Activated CD4-positive, alpha-beta memory T cell treated with anti-CD3 and anti-CD28 coated beads for 36 hours (primary cell): ENCODE measurements at regions not wholly inside any gene's neighbourhood (a gene's known extent, or its start where the extent isn't known, plus 50 kb on each side); places are given as distances from the start of the nearest gene placed in this dataset.

Source experiments
- CTCF ChIA-PET: fragments of 350-600 bp; sonication (Branson Sonifier 250); formaldehyde crosslinking; loops from one replicate; lab custom pipeline; 2021; ENCODE audit warnings: antibody characterized with exemption, inconsistent platforms; lab: Charles Lee
- POLR2A ChIA-PET: fragments of 350-600 bp; sonication (Branson Sonifier 250); formaldehyde crosslinking; loops from one replicate; lab custom pipeline; 2021; ENCODE audit warnings: antibody characterized with exemption; lab: Charles Lee
- DNase-seq: peaks from one replicate; pipeline ENCODE4 v3.0.0-alpha.2; 2020
- H3K27ac Mint-ChIP-seq: one replicate; pipeline ENCODE4 v1.8.0; 2021; ENCODE audit warnings: mixed read lengths
- H3K27me3 Mint-ChIP-seq: one replicate; pipeline ENCODE4 v1.8.0; 2021; ENCODE audit warnings: mixed read lengths
- H3K36me3 Mint-ChIP-seq: one replicate; pipeline ENCODE4 v1.8.0; 2021; ENCODE audit warnings: mixed read lengths
- H3K4me1 Mint-ChIP-seq: one replicate; pipeline ENCODE4 v1.8.0; 2021; ENCODE audit warnings: low read depth, mixed read lengths
- H3K4me3 Mint-ChIP-seq: one replicate; pipeline ENCODE4 v1.8.0; 2021; ENCODE audit warnings: mild to moderate bottlenecking, mixed read lengths
- H3K9me3 Mint-ChIP-seq: one replicate; pipeline ENCODE4 v1.8.0; 2021; ENCODE audit warnings: mixed read lengths
- intact Hi-C: fragments of 100-400 bp; cut with micrococcal nuclease; formaldehyde crosslinking; loops from one replicate; pipeline ENCODE4 v1.15.1; 2023

- Mint-ChIP-seq H3K27ac (no peak overlapping the region), H3K9me3 (no peaks in the 10 kb centered on the region), H3K27me3 (peaks cover 2% of the 10 kb centered on the region), H3K36me3 (no peaks in the 10 kb centered on the region), H3K4me3 (no peak overlapping the region), H3K4me1 (no peaks in the 10 kb centered on the region)
- intact Hi-C loops: no loop called here
- no peak for DNase-seq
- ChIA-PET POLR2A (no interaction called here), CTCF (no interaction called here)
Observed at GRCh38 chr13:112251930-112252585, 124.1 kb upstream of the SPACA7 start.

GRCh38 chr13:112252804-112253590 lies 123.2 kb upstream of the SPACA7 start:
- no peaks in the 10 kb centered on the region for H3K9me3 Mint-ChIP-seq
- H3K27me3 Mint-ChIP-seq: peaks cover 2% of the 10 kb centered on the region
- no peaks in the 10 kb centered on the region for H3K36me3 Mint-ChIP-seq
- no peak overlapping the region for H3K4me3 Mint-ChIP-seq
- ChIA-PET CTCF (no interaction called here), POLR2A (interaction anchor here (0.6 kb wide), 1 partner anchor 126 kb away, joined by 3 read pairs; no protein-coding TSS in a partner anchor)
- DNase-seq: no peak
- no peak overlapping the region for H3K27ac Mint-ChIP-seq
- intact Hi-C loops: no loop called here
- H3K4me1 Mint-ChIP-seq: no peaks in the 10 kb centered on the region

- H3K9me3 Mint-ChIP-seq: no peaks in the 10 kb centered on the region
- H3K4me3 Mint-ChIP-seq: no peak overlapping the region
- H3K36me3 Mint-ChIP-seq: no peaks in the 10 kb centered on the region
- H3K4me1 Mint-ChIP-seq: no peaks in the 10 kb centered on the region
- peaks cover 2% of the 10 kb centered on the region for H3K27me3 Mint-ChIP-seq
- no peak overlapping the region for H3K27ac Mint-ChIP-seq
- ChIA-PET POLR2A (interaction anchor here (0.6 kb wide), 1 partner anchor 126 kb away, joined by 3 read pairs; no protein-coding TSS in a partner anchor), CTCF (no interaction called here)
- no peak for DNase-seq
- intact Hi-C loops: no loop called here
Observed at GRCh38 chr13:112253631-112254030, 122.5 kb upstream of the SPACA7 start.

GRCh38 chr13:112254061-112254818 lies 121.9 kb upstream of the SPACA7 start:
- Mint-ChIP-seq H3K4me1 (no peaks in the 10 kb centered on the region), H3K4me3 (no peak overlapping the region), H3K9me3 (no peaks in the 10 kb centered on the region), H3K27ac (no peak overlapping the region), H3K36me3 (no peaks in the 10 kb centered on the region), H3K27me3 (peaks cover 2% of the 10 kb centered on the region)
- no peak for DNase-seq
- CTCF ChIA-PET: no interaction called here
- intact Hi-C loops: no loop called here
- POLR2A ChIA-PET: no interaction called here

- DNase-seq: no peak
- intact Hi-C loops: no loop called here
- ChIA-PET CTCF (no interaction called here), POLR2A (no interaction called here)
- H3K4me3 Mint-ChIP-seq: no peak overlapping the region
- H3K27me3 Mint-ChIP-seq: peaks cover 2% of the 10 kb centered on the region
- no peaks in the 10 kb centered on the region for H3K4me1 Mint-ChIP-seq
- H3K27ac Mint-ChIP-seq: no peak overlapping the region
- H3K9me3 Mint-ChIP-seq: no peaks in the 10 kb centered on the region
- H3K36me3 Mint-ChIP-seq: no peaks in the 10 kb centered on the region
Observed at GRCh38 chr13:112254900-112255299, 121.3 kb upstream of the SPACA7 start.

- Mint-ChIP-seq H3K4me1 (no peaks in the 10 kb centered on the region), H3K27me3 (no peaks in the 10 kb centered on the region), H3K9me3 (no peaks in the 10 kb centered on the region), H3K27ac (no peak overlapping the region), H3K4me3 (no peak overlapping the region), H3K36me3 (no peaks in the 10 kb centered on the region)
- intact Hi-C loops: no loop called here
- no peak for DNase-seq
- CTCF ChIA-PET: no interaction called here
- POLR2A ChIA-PET: no interaction called here
Observed at GRCh38 chr13:112255550-112256120, 120.5 kb upstream of the SPACA7 start.

GRCh38 chr13:112256716-112257494 lies 119.2 kb upstream of the SPACA7 start:
- Mint-ChIP-seq H3K4me3 (no peak overlapping the region), H3K9me3 (no peaks in the 10 kb centered on the region), H3K27me3 (no peaks in the 10 kb centered on the region), H3K4me1 (no peaks in the 10 kb centered on the region), H3K36me3 (no peaks in the 10 kb centered on the region), H3K27ac (no peak overlapping the region)
- ChIA-PET CTCF (no interaction called here), POLR2A (no interaction called here)
- no peak for DNase-seq
- intact Hi-C loops: no loop called here

GRCh38 chr13:112259511-112259910 lies 116.6 kb upstream of the SPACA7 start:
- no peak for DNase-seq
- POLR2A ChIA-PET: no interaction called here
- Mint-ChIP-seq H3K27ac (no peak overlapping the region), H3K27me3 (no peaks in the 10 kb centered on the region), H3K4me1 (no peaks in the 10 kb centered on the region), H3K36me3 (no peaks in the 10 kb centered on the region), H3K9me3 (no peaks in the 10 kb centered on the region), H3K4me3 (no peak overlapping the region)
- CTCF ChIA-PET: no interaction called here
- intact Hi-C loops: no loop called here

GRCh38 chr13:112260108-112261055 lies 115.8 kb upstream of the SPACA7 start:
- Mint-ChIP-seq H3K36me3 (no peaks in the 10 kb centered on the region), H3K27me3 (no peaks in the 10 kb centered on the region), H3K4me1 (no peaks in the 10 kb centered on the region), H3K4me3 (no peak overlapping the region), H3K9me3 (no peaks in the 10 kb centered on the region), H3K27ac (no peak overlapping the region)
- intact Hi-C loops: no loop called here
- POLR2A ChIA-PET: no interaction called here
- no peak for DNase-seq
- CTCF ChIA-PET: no interaction called here

- Mint-ChIP-seq H3K27me3 (peaks cover 6% of the 10 kb centered on the region), H3K36me3 (no peaks in the 10 kb centered on the region), H3K27ac (no peak overlapping the region), H3K4me1 (no peaks in the 10 kb centered on the region), H3K4me3 (no peak overlapping the region), H3K9me3 (no peaks in the 10 kb centered on the region)
- CTCF ChIA-PET: no interaction called here
- POLR2A ChIA-PET: no interaction called here
- no peak for DNase-seq
- intact Hi-C loops: no loop called here
Observed at GRCh38 chr13:112261924-112262323, 114.2 kb upstream of the SPACA7 start.

GRCh38 chr13:112263152-112263551 lies 113.0 kb upstream of the SPACA7 start:
- CTCF ChIA-PET: no interaction called here
- intact Hi-C loops: no loop called here
- no peaks in the 10 kb centered on the region for H3K9me3 Mint-ChIP-seq
- no peaks in the 10 kb centered on the region for H3K4me1 Mint-ChIP-seq
- no peak overlapping the region for H3K27ac Mint-ChIP-seq
- H3K36me3 Mint-ChIP-seq: no peaks in the 10 kb centered on the region
- peaks cover 6% of the 10 kb centered on the region for H3K27me3 Mint-ChIP-seq
- no peak for DNase-seq
- POLR2A ChIA-PET: no interaction called here
- no peak overlapping the region for H3K4me3 Mint-ChIP-seq
